Ishikawa (cell line): ENCODE measurements at regions not wholly inside any gene's neighbourhood (a gene's known extent, or its start where the extent isn't known, plus 50 kb on each side); places are given as distances from the start of the nearest gene placed in this dataset.

ENCODE experiments used
- CREB1 ChIP-seq: IDR thresholded peaks from 2 replicates; pipeline ENCODE4 v1.6.1; 2012; ENCODE audit warnings: low read depth
- EP300 ChIP-seq: IDR thresholded peaks from 2 replicates; pipeline ENCODE4 v1.6.1; 2012; ENCODE audit warnings: borderline replicate concordance
- TAF1 ChIP-seq: IDR thresholded peaks from 2 replicates; pipeline ENCODE4 v1.6.1; 2012; ENCODE audit warnings: low read depth, mild to moderate bottlenecking
- TEAD4 ChIP-seq: IDR thresholded peaks from 2 replicates; pipeline ENCODE4 v1.6.1; 2012
- YY1 ChIP-seq: IDR thresholded peaks from 2 replicates; pipeline ENCODE4 v1.6.1; 2012; ENCODE audit warnings: low read depth
- TF ChIP-seq, protein P1 (sequence below): IDR thresholded peaks from 2 replicates; pipeline ENCODE4 v1.6.1; 2012; ENCODE audit warnings: low read depth, mild to moderate bottlenecking
- TF ChIP-seq, protein P2 (sequence below): IDR thresholded peaks from 2 replicates; pipeline ENCODE4 v1.6.1; 2012

DNA sequence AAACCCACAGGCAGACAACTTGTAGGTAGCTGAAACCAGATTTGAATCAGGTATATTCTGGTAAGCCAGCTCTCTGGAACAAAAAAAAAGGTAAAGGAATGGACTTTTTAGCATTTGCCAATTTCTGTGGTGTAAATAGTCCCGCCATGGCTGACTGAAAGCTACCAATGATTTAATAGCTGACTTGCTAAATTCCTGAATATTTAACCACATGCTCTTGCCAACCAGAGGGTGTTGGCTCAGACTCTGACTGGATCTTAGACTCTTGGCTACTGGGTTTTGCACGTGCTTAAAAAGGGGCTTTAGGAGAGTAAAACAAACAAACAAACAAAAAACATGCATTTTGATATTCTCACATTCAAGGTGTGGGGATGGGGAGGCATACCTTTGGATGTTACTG lies 600.0 kb upstream of the CDH4 start:
- TF ChIP-seq, protein P1, sequence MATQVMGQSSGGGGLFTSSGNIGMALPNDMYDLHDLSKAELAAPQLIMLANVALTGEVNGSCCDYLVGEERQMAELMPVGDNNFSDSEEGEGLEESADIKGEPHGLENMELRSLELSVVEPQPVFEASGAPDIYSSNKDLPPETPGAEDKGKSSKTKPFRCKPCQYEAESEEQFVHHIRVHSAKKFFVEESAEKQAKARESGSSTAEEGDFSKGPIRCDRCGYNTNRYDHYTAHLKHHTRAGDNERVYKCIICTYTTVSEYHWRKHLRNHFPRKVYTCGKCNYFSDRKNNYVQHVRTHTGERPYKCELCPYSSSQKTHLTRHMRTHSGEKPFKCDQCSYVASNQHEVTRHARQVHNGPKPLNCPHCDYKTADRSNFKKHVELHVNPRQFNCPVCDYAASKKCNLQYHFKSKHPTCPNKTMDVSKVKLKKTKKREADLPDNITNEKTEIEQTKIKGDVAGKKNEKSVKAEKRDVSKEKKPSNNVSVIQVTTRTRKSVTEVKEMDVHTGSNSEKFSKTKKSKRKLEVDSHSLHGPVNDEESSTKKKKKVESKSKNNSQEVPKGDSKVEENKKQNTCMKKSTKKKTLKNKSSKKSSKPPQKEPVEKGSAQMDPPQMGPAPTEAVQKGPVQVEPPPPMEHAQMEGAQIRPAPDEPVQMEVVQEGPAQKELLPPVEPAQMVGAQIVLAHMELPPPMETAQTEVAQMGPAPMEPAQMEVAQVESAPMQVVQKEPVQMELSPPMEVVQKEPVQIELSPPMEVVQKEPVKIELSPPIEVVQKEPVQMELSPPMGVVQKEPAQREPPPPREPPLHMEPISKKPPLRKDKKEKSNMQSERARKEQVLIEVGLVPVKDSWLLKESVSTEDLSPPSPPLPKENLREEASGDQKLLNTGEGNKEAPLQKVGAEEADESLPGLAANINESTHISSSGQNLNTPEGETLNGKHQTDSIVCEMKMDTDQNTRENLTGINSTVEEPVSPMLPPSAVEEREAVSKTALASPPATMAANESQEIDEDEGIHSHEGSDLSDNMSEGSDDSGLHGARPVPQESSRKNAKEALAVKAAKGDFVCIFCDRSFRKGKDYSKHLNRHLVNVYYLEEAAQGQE, result no peak
- TF ChIP-seq EP300 (no peak), YY1 (no peak), CREB1 (no peak), TEAD4 (no peak), TAF1 (no peak)
- TF ChIP-seq, protein P2, sequence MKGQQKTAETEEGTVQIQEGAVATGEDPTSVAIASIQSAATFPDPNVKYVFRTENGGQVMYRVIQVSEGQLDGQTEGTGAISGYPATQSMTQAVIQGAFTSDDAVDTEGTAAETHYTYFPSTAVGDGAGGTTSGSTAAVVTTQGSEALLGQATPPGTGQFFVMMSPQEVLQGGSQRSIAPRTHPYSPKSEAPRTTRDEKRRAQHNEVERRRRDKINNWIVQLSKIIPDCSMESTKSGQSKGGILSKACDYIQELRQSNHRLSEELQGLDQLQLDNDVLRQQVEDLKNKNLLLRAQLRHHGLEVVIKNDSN, result no peak
